HG02943 (cell line): ENCODE measurements at regions not wholly inside any gene's neighbourhood (a gene's known extent, or its start where the extent isn't known, plus 50 kb on each side); places are given as distances from the start of the nearest gene placed in this dataset.
"Not testable (repeated sequence)": the region's sequence is repeated elsewhere in the genome, so short reads cannot be mapped to it uniquely, and the experiment has no call there.

Experiments
- ATAC-seq: cut with Tn5 transposase; IDR thresholded peaks from one replicate; pipeline ENCODE4 v1.9.1; 2021; ENCODE audit warnings: mild to moderate bottlenecking, low read depth, moderate library complexity; ENCODE audit not compliant: unreplicated experiment

DNA sequence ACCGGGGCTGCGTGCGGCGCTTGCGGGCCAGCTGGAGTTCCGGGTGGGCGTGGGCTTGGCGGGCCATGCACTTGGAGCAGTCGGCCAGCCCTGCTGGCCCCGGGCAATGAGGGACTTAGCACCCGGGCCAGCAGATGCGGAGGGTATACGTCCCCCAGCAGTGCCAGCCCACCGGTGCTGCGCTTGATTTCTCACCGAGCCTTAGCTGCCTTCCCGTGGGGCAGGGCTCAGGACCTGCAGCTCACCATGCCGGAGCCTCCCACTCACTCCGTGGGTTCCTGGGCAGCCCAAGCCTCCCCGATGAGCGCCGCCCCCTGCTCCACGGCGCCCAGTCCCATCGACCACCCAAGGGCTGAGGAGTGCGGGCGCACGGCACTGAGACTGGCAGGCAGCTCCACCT is 51.4 kb upstream of the INPP4B start:
- not testable (repeated sequence) for ATAC-seq

GRCh38 chr4:142900622-142901021 is 54.5 kb upstream of the INPP4B start:
- ATAC-seq = no peak

- no peak for ATAC-seq
Observed at GRCh38 chr4:142901166-142901662, 55.1 kb upstream of the INPP4B start.

DNA sequence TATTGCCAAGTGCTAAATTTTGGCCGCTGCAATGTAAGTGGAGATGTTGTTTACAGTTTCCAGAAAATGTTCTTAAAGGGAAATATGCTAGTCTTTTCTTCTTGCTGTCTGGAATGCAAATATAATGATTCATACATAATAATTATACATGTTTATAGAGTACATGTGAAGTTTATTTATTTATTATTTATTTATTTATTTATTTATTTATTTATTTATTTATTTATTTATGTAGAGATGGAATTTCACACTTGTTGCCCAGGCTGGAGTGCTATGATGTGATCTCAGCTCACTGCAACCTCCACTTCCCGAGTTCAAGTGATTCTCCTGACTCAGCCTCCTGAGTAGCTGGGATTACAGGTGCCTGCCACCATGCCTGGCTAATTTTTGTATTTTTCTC is 57.5 kb upstream of the INPP4B start:
- not testable (repeated sequence) for ATAC-seq

GRCh38 chr4:142909908-142910307 is 63.8 kb upstream of the INPP4B start:
- no peak for ATAC-seq

DNA sequence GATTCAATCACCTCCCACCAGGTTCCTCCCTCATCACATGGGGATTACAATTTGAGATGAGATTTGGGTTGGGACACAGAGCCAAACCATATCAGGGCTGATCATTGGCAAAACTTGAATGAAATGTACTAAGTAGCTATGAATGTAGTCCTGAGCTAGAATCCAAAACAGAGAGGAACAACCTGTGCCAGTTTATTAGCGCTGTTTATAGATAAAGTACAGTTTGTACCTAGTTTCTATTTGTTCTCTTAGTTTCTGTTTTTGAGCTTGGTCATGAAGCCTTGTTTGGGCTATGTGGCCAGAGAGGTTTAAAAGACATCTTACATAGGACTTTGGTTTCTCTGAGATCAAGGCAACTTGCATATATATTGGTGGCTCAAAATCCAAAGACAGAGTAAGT is 66.9 kb upstream of the INPP4B start:
- ATAC-seq = no peak

GRCh38 chr4:142913461-142914030 is 67.4 kb upstream of the INPP4B start:
- ATAC-seq = no peak

DNA sequence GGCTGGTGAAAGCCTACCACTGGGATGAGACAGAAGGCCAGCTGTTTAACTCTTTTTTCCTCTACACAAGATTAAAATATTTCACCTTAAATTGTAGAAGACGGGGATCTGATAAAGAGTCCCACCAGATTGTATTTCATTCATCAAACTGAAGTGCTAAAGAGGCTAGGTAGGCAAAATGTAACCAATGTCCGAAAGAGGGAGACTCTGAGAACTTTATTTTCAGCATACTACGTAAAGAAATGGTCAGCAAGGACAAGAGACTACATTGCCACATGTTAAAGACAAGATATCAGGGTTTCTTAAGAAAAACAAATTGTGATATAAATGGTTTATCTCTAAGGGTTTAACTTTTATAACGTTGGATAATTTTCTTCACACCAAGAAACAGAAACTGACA is 71.6 kb upstream of the INPP4B start:
- ATAC-seq = no peak

GRCh38 chr4:142922720-142923119 is 76.6 kb upstream of the INPP4B start:
- ATAC-seq = no peak

DNA sequence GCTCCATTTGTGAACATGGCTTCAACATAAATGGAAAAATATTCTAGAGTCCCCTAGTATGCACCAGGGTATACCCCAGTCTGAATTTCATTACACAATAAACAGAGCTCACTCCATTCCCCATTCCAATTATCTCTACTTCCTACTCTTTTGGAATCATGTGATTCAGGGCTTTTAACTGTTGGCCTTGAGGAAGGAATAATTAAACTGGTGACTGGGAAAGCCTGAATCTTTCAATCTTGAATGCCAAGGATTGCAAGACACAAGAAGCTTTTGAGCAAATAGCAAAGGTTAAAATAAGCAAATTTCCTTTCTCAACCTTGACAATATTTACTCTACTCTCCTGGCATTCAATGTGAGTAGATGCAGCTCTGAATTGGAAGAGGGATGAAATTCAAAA is 77.5 kb upstream of the INPP4B start:
- ATAC-seq = no peak

- ATAC-seq = no peak
Observed at GRCh38 chr4:142925161-142925560, 79.1 kb upstream of the INPP4B start.

GRCh38 chr4:142927721-142928120 is 81.6 kb upstream of the INPP4B start:
- no peak for ATAC-seq

DNA sequence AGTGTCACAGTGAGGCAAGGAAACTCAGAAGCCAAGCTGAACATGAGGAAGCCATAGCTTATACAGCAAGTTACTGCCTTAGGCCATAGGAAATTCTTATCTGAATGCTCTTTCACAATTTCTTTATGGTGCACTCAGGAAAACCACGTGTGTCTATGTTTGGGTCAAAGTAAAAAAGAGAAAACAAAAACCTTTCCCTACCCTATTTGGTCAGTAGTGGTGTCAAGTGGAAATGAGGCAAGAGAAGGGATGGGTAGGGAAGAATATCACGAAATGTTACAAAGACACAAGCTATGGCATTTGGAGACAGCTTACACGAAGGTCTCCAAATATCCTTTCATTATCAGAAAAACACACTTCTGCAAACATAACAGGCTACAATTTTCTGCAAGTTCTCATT is 83.4 kb upstream of the INPP4B start:
- ATAC-seq = no peak

- ATAC-seq = no peak
Observed at GRCh38 chr4:142933207-142933606, 87.1 kb upstream of the INPP4B start.

- ATAC-seq = no peak
Observed at GRCh38 chr4:142940425-142941330, 94.6 kb upstream of the INPP4B start.

DNA sequence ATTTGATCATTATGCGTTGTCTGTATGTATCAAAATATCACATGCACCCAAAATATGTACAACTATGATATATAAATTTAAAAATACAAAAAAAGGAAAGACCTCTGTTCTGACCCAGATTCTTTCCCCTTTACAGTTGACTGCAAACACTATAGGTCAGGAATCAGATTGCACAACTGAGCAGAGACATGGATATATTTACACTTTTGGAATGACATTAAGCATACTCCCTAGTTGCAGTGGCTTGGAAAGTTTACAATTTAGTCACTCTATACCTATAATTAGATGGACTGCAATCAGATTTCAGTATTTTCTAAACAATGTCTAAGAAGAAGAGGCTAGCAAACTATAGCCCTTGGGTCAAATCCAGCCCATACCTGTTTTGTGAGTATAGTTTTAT is 98.5 kb upstream of the INPP4B start:
- ATAC-seq = no peak

DNA sequence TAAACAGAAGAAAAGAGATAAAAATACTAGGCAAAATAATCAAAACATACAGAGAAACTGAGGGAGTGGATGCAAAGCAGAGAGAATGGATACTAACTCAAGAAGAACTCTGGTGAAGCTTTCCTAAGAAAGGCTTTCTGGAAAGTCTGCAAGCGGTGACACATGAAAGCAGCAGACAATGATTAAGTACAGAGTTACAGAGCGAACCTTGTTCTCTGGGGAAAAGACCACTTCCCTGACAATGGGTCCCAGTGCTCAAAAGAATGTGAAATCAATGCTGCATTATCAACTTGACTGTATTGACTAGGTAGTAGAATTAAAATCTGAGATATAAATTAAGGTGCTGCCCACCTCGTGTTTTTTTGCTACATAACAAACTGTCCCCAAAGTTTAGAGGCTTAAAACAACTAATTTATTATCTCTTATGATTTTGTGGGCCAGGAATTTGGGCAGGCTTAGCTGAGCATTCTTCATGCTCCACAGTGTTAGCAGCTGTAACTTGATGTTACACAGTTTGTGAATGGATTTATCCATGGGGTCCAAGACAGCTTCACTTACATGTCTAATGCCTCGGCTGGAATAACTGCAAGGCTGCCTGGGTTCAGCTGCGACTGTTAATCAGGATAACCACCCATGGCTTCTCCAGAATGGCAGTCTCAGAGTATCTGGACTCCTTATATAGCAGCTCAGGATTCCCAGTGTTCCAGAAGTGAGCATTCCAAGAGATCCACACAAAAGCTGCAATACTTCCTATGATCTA is 106.9 kb upstream of the INPP4B start:
- ATAC-seq = no peak

GRCh38 chr4:142954415-142954814 is 108.3 kb upstream of the INPP4B start:
- ATAC-seq = no peak

GRCh38 chr4:142955501-142955900 is 109.4 kb upstream of the INPP4B start:
- no peak for ATAC-seq

DNA sequence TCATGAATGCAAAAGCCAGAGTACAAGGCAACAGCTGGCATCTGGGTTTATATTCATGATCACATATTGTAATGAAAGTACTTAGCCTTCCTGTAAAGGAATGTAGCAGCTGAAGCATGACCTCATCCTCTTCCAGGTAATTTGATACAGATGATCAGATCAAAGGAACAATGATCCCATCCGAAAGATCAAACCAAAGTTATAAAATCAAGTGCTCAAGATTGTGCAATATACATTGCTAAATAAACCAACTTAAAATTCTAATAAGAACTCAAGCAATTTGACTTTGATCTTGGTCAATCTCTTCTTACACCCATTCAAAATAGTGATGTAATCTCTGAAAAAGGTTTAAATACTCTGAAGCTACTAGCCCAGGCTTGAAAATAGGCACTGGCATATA is 113.1 kb upstream of the INPP4B start:
- ATAC-seq = no peak

- no peak for ATAC-seq
Observed at GRCh38 chr4:142960126-142960525, 114.0 kb upstream of the INPP4B start.
